Right lobe of liver (tissue), 4 donors: ENCODE measurements at regions not wholly inside any gene's neighbourhood (a gene's known extent, or its start where the extent isn't known, plus 50 kb on each side); places are given as distances from the start of the nearest gene placed in this dataset.

Source experiments
- CTCF ChIP-seq, 4 donors: fragments of 200-600 bp in 3 of 4; fragments of 450-650 bp in 1 of 4; IDR thresholded peaks; one replicate each; pipeline versions ENCODE4 v1.5.1 to v1.8.0; 2016 to 2022; ENCODE audit warnings: antibody characterized with exemption in 4 of 4, mild to moderate bottlenecking in 2 of 4
- POLR2A ChIP-seq: fragments of 450-650 bp; IDR thresholded peaks from one replicate; pipeline ENCODE4 v1.6.1; 2017; ENCODE audit warnings: antibody characterized with exemption, mild to moderate bottlenecking
- donor health status: DM: no; HTN: no; CAD: no.
- donor health status: DM: no; HTN: no; CAD: no.
- donor health status: DM: no; HTN: yes; CAD: no.

GRCh38 chr17:72305472-72305871 is 184.7 kb downstream of the SOX9 start:
- TF ChIP-seq CTCF (IDR thresholded peaks at IDR 0.05) (no peak), POLR2A (no peak)
